GM06990 (cell line): ENCODE measurements at regions not wholly inside any gene's neighbourhood (a gene's known extent, or its start where the extent isn't known, plus 50 kb on each side); places are given as distances from the start of the nearest gene placed in this dataset.

Experiments used
- DNase-seq: peaks from one replicate; pipeline ENCODE4 v3.0.0-alpha.2; 2011; ENCODE audit not compliant: insufficient read length; ENCODE audit errors: extremely low read depth
- H3K27me3 ChIP-seq: replicated peaks from 2 replicates; pipeline ENCODE4 v1.6.0; 2011; ENCODE audit warnings: low read length; ENCODE audit not compliant: control insufficient read depth, insufficient read depth
- H3K36me3 ChIP-seq: 2 replicates; pipeline ENCODE4 v1.5.1; 2011; ENCODE audit warnings: low read length; ENCODE audit not compliant: control insufficient read depth, insufficient read depth
- H3K4me3 ChIP-seq: replicated peaks from 2 replicates; pipeline ENCODE4 v1.5.1; 2011; ENCODE audit warnings: low read depth, mild to moderate bottlenecking, control low read depth, low read length
- CTCF ChIP-seq: IDR thresholded peaks from 2 replicates; pipeline ENCODE4 v1.5.1; 2011; ENCODE audit warnings: low read length, control low read depth, mild to moderate bottlenecking, inconsistent platforms; ENCODE audit not compliant: insufficient read depth, poor library complexity, severe bottlenecking

GRCh38 chr1:191977874-191978506, 180.3 kb upstream of the RGS18 start:
- no peak for TF ChIP-seq CTCF
- no peak for DNase-seq

GRCh38 chr1:191984856-191985255, 173.4 kb upstream of the RGS18 start:
- no peak for TF ChIP-seq CTCF

More at GRCh38 chr1:191977874-191978506, 180.3 kb upstream of the RGS18 start:
- Histone ChIP-seq H3K4me3 (no peak overlapping the region), H3K36me3 (no peaks in the 10 kb centered on the region), H3K27me3 (no peaks in the 10 kb centered on the region)

GRCh38 chr1:191992118-191992517, 166.1 kb upstream of the RGS18 start:
- H3K36me3 ChIP-seq: no peaks in the 10 kb centered on the region
- H3K27me3 ChIP-seq: no peaks in the 10 kb centered on the region
- no peak for DNase-seq
- no peak overlapping the region for H3K4me3 ChIP-seq
- no peak for TF ChIP-seq CTCF

More at GRCh38 chr1:191984856-191985255, 173.4 kb upstream of the RGS18 start:
- Histone ChIP-seq H3K27me3 (no peaks in the 10 kb centered on the region), H3K36me3 (no peaks in the 10 kb centered on the region), H3K4me3 (no peak overlapping the region)
- DNase-seq: no peak

GRCh38 chr1:191993549-191993948, 164.7 kb upstream of the RGS18 start:
- no peaks in the 10 kb centered on the region for H3K36me3 ChIP-seq
- TF ChIP-seq CTCF: no peak
- no peak overlapping the region for H3K4me3 ChIP-seq
- H3K27me3 ChIP-seq: no peaks in the 10 kb centered on the region
- DNase-seq: no peak

- DNase-seq: no peak
- Histone ChIP-seq H3K4me3 (no peak overlapping the region), H3K27me3 (no peaks in the 10 kb centered on the region), H3K36me3 (no peaks in the 10 kb centered on the region)
- TF ChIP-seq CTCF: no peak
Observed at GRCh38 chr1:192002063-192002462, 156.2 kb upstream of the RGS18 start.

- H3K36me3 ChIP-seq: no peaks in the 10 kb centered on the region
- H3K4me3 ChIP-seq: no peak overlapping the region
- no peak for DNase-seq
- H3K27me3 ChIP-seq: no peaks in the 10 kb centered on the region
- TF ChIP-seq CTCF: no peak
Observed at GRCh38 chr1:192003295-192004077, 154.8 kb upstream of the RGS18 start.
